ENCODE measurements at regions not wholly inside any gene's neighbourhood (a gene's known extent, or its start where the extent isn't known, plus 50 kb on each side); places are given as distances from the start of the nearest gene placed in this dataset.

- DNase-seq (ENCODE audit: low spot score), result no peak
- CTCF ChIA-PET, result no interaction called here
- H3K27ac ChIP-seq, result no peak overlapping the region
- POLR2A ChIA-PET (ENCODE audit: low non-redundant PET), result no interaction called here
- TF ChIP-seq, protein P1, sequence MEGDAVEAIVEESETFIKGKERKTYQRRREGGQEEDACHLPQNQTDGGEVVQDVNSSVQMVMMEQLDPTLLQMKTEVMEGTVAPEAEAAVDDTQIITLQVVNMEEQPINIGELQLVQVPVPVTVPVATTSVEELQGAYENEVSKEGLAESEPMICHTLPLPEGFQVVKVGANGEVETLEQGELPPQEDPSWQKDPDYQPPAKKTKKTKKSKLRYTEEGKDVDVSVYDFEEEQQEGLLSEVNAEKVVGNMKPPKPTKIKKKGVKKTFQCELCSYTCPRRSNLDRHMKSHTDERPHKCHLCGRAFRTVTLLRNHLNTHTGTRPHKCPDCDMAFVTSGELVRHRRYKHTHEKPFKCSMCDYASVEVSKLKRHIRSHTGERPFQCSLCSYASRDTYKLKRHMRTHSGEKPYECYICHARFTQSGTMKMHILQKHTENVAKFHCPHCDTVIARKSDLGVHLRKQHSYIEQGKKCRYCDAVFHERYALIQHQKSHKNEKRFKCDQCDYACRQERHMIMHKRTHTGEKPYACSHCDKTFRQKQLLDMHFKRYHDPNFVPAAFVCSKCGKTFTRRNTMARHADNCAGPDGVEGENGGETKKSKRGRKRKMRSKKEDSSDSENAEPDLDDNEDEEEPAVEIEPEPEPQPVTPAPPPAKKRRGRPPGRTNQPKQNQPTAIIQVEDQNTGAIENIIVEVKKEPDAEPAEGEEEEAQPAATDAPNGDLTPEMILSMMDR (conservative IDR thresholded peaks at IDR 0.05; ENCODE audit: low read depth), result no peak
These were observed 170.8 kb downstream of the MN1 start for GRCh38 chr22:27630754-27631153.

GRCh38 chr22:27631641-27632040 lies 169.9 kb downstream of the MN1 start:
- no peak overlapping the region for H3K27ac ChIP-seq
- CTCF ChIA-PET, result no interaction called here
- DNase-seq (ENCODE audit: low spot score), result no peak
- TF ChIP-seq, protein P1 (conservative IDR thresholded peaks at IDR 0.05; ENCODE audit: low read depth), result no peak
- POLR2A ChIA-PET (ENCODE audit: low non-redundant PET), result no interaction called here

DNA sequence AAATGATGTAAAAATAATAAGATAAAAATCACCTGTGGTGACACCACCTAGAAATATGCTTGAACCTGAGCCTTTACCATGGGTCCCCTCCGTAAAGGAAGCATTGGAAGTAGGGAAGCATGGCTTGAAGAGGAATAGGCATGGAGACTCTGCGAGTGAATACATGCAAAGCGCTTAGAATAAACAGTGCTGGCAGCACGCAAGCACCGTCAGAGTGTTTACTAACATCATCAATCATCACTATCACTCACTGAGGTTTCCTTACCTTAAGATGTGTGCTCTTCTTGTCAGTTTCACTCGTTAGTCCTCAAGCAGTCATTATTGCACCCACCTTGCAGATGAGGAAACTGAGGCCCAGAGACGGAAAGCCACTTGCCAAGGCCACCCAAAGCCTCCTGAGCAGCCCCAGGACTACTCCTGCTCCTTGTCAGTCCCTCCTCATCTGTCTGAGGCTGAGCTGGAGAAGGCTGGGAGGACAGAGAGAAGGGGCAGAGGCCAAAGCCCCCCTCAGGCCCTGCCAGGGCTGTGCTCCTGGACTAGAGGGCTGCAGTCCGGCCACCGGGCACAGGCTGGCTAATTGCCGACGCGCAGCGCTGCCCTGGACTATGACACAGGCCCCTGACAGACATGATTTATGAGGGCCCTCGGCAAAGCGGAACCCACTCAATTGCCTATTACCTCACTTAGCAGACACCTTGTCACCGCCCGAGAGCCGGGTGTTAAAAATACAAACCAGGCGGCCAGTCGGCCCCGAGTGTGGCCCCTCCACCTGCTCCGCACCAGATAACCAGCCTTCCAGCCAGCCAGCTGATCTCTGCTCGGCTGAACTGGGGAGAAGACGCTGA lies 168.9 kb downstream of the MN1 start:
- CTCF ChIA-PET, result interaction anchor here (0.5 kb wide), 1 partner anchor 1154 kb away, joined by 6 read pairs; no protein-coding TSS in a partner anchor
- no peak for DNase-seq (ENCODE audit: low spot score)
- POLR2A ChIA-PET (ENCODE audit: low non-redundant PET), result no interaction called here
- H3K27ac ChIP-seq, result no peak overlapping the region
- TF ChIP-seq, protein P1 (conservative IDR thresholded peaks at IDR 0.05; ENCODE audit: low read depth), result no peak

DNA sequence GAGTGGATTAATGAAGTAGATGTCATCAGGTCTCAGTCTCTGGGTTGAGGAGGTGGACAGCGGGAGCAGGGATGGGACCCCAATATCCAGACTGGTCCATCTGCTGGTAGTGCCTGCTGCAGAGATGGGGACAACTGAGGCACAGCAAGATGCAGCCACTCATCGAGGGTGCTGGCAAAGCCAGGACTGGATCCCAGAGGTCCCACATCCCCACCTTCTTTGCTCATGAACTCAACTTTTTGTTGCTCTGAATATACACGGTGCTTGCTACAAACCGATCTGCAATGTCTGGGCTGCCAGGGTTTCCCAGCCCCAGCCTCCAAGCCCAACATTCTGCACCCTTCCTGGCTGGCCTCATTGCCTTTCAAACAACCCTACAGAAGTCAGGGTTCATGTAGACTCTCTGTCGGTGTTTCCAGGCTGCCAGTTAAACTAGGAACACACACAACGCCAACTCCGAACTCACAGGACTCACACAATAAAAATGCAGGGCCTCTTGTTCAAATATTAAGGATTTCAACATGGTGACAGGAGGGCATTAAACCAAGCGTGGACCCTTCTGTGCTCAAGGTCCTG lies 168.2 kb downstream of the MN1 start:
- DNase-seq (ENCODE audit: low spot score), result no peak
- TF ChIP-seq, protein P1 (conservative IDR thresholded peaks at IDR 0.05; ENCODE audit: low read depth), result no peak
- ChIA-PET CTCF (interaction anchor here (0.5 kb wide), 1 partner anchor 1154 kb away, joined by 6 read pairs; no protein-coding TSS in a partner anchor), POLR2A (ENCODE audit: low non-redundant PET) (no interaction called here)
- H3K27ac ChIP-seq, result no peak overlapping the region

GRCh38 chr22:27634043-27634740 lies 167.4 kb downstream of the MN1 start:
- CTCF ChIA-PET, result no interaction called here

DNA sequence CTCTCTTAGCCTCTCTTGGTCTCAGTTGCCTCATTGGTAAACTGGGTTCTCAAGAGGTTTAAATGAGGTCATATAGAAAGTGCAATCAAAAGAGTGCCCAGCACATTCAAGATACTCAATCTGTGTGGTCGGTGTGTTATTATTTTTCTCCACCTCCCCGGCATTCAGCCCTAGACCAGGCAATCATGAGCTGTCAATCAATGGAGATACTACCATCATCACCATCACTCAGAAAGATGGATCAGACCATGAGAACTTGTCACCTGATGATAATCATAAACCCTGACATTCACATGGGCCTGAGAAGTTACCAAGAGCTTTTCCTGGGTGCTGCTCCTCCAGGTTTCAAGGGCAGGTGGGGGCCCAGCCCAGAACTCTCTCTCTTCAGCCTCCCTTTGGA lies 166.1 kb downstream of the MN1 start:
- CTCF ChIA-PET, result no interaction called here
- no peak for DNase-seq (ENCODE audit: low spot score)
- TF ChIP-seq, protein P1 (conservative IDR thresholded peaks at IDR 0.05; ENCODE audit: low read depth), result no peak
- POLR2A ChIA-PET (ENCODE audit: low non-redundant PET), result no interaction called here
- H3K27ac ChIP-seq, result no peak overlapping the region

More at GRCh38 chr22:27634043-27634740, 167.4 kb downstream of the MN1 start:
- no peak overlapping the region for H3K27ac ChIP-seq
- no peak for DNase-seq (ENCODE audit: low spot score)
- TF ChIP-seq, protein P1 (conservative IDR thresholded peaks at IDR 0.05; ENCODE audit: low read depth), result no peak
- POLR2A ChIA-PET (ENCODE audit: low non-redundant PET), result no interaction called here
